PC-9 (cell line): ENCODE measurements at regions not wholly inside any gene's neighbourhood (a gene's known extent, or its start where the extent isn't known, plus 50 kb on each side); places are given as distances from the start of the nearest gene placed in this dataset.

ENCODE experiments used
- BruUV-seq: library from RNA; stranded (reverse); fragments of 400-500 nt; replicated peaks from 2 replicates; lab custom pipeline; 2021; lab: Mats Ljungman, UMichigan
- CTCF ChIA-PET: fragments of 300-600 bp; sonication (Branson Sonifier 250); formaldehyde crosslinking; loops from one replicate; lab custom pipeline; 2022; ENCODE audit warnings: antibody characterized with exemption; lab: Charles Lee
- POLR2A ChIA-PET: fragments of 300-600 bp; sonication (Branson Sonifier 250); formaldehyde crosslinking; loops from one replicate; lab custom pipeline; 2022; ENCODE audit warnings: antibody characterized with exemption; ENCODE audit not compliant: unreplicated experiment; lab: Charles Lee
- DNase-seq, 2 experiments: peaks; one replicate each; pipeline versions ENCODE4 v3.0.0 to v3.0.0-alpha.2; 2015 to 2022; ENCODE audit warnings: mixed read lengths in 1 of 2
- H2AFZ ChIP-seq: fragments of 200-600 bp; sonication (generic); 2 replicates; pipeline ENCODE4 v1.8.1; 2017; ENCODE audit warnings: antibody characterized with exemption
- H3F3A ChIP-seq: fragments of 200-600 bp; sonication (generic); 2 replicates; pipeline ENCODE4 v1.8.1; 2017; ENCODE audit warnings: antibody characterized with exemption, mild to moderate bottlenecking, low read depth; ENCODE audit not compliant: insufficient read depth
- H3K27ac ChIP-seq: fragments of 200-600 bp; sonication (generic); 2 replicates; pipeline ENCODE4 v1.6.1; 2016; ENCODE audit warnings: mixed run types
- H3K27me3 ChIP-seq: fragments of 200-600 bp; sonication (generic); 2 replicates; pipeline ENCODE4 v1.6.1; 2016; ENCODE audit warnings: low read depth, mixed run types; ENCODE audit not compliant: insufficient read depth
- H3K36me3 ChIP-seq: fragments of 200-600 bp; sonication (generic); 2 replicates; pipeline ENCODE4 v1.6.1; 2016; ENCODE audit warnings: low read depth, mixed run types
- H3K4me1 ChIP-seq: fragments of 200-600 bp; sonication (generic); replicated peaks from 2 replicates; pipeline ENCODE4 v1.6.1; 2016; ENCODE audit warnings: mixed run types; ENCODE audit not compliant: insufficient read depth
- H3K4me2 ChIP-seq: fragments of 200-600 bp; sonication (generic); 2 replicates; pipeline ENCODE4 v1.6.1; 2017; ENCODE audit warnings: mixed run types
- H3K4me3 ChIP-seq: fragments of 200-600 bp; sonication (generic); 2 replicates; pipeline ENCODE4 v1.6.1; 2016; ENCODE audit warnings: mixed run types
- H3K79me2 ChIP-seq: fragments of 200-600 bp; sonication (generic); 2 replicates; pipeline ENCODE4 v1.6.1; 2017; ENCODE audit warnings: low read depth, mixed run types
- H3K9me2 ChIP-seq: fragments of 200-600 bp; sonication (generic); 2 replicates; pipeline ENCODE4 v1.8.1; 2017; ENCODE audit warnings: mild to moderate bottlenecking; ENCODE audit not compliant: insufficient read depth
- H3K9me3 ChIP-seq: fragments of 200-600 bp; sonication (generic); 2 replicates; pipeline ENCODE4 v1.8.1; 2016; ENCODE audit warnings: low read depth; ENCODE audit not compliant: insufficient read depth
- H4K20me1 ChIP-seq: fragments of 200-600 bp; sonication (generic); 2 replicates; pipeline ENCODE4 v1.8.1; 2017; ENCODE audit not compliant: insufficient read depth
- CTCF ChIP-seq: fragments of 200-600 bp; sonication (generic); conservative IDR thresholded peaks from 2 replicates; pipeline ENCODE4 v1.6.1; 2017; ENCODE audit warnings: mixed run types, antibody characterized with exemption, mild to moderate bottlenecking, moderate library complexity
- EZH2 ChIP-seq: fragments of 200-600 bp; sonication (generic); IDR thresholded peaks from 2 replicates; pipeline ENCODE4 v1.8.0; 2017; ENCODE audit warnings: antibody characterized with exemption, low read depth
- intact Hi-C: fragments of 100-400 bp; cut with micrococcal nuclease; formaldehyde crosslinking; loops from one replicate; pipeline ENCODE4 v1.10.0; 2022; ENCODE audit not compliant: unreplicated experiment

- Histone ChIP-seq H2AFZ (no peak overlapping the region), H3F3A (no peaks in the 10 kb centered on the region; the same call in 1 of the 2 replicates), H3K79me2 (no peaks in the 10 kb centered on the region), H3K9me3 (no peaks in the 10 kb centered on the region), H3K4me2 (no peak overlapping the region), H4K20me1 (no peaks in the 10 kb centered on the region), H3K4me1 (peaks cover 23% of the 10 kb centered on the region), H3K36me3 (no peaks in the 10 kb centered on the region), H3K4me3 (no peak overlapping the region), H3K27ac (no peak overlapping the region), H3K27me3 (no peaks in the 10 kb centered on the region), H3K9me2 (no peaks in the 10 kb centered on the region)
- intact Hi-C loops, result no loop called here
- ChIA-PET CTCF (no interaction called here), POLR2A (interaction anchor here (0.6 kb wide), 1 partner anchor 17 kb away, joined by 4 read pairs; no protein-coding TSS in a partner anchor)
- TF ChIP-seq CTCF (no peak), EZH2 (no peak)
- BruUV-seq, result no TSS peak
- DNase-seq, result no peak
These were observed 82.6 kb upstream of the ARHGAP5 start for GRCh38 chr14:31994391-31995033.

- POLR2A ChIA-PET, result no interaction called here
These were observed 73.5 kb upstream of the ARHGAP5 start for GRCh38 chr14:32003585-32003984.

GRCh38 chr14:32004300-32004699 is 72.8 kb upstream of the ARHGAP5 start:
- peaks cover 32% of the 10 kb centered on the region for H3F3A ChIP-seq
- H3K36me3 ChIP-seq, result no peaks in the 10 kb centered on the region
- POLR2A ChIA-PET, result no interaction called here
- H4K20me1 ChIP-seq, result no peaks in the 10 kb centered on the region
- no peak for DNase-seq
- H3K9me3 ChIP-seq, result no peaks in the 10 kb centered on the region
- CTCF ChIA-PET, result no interaction called here
- H3K79me2 ChIP-seq, result no peaks in the 10 kb centered on the region
- no peak overlapping the region for H3K27ac ChIP-seq
- no peaks in the 10 kb centered on the region for H3K9me2 ChIP-seq
- H3K27me3 ChIP-seq, result no peaks in the 10 kb centered on the region
- no TSS peak for BruUV-seq
- no peak overlapping the region for H3K4me2 ChIP-seq
- no peak overlapping the region for H3K4me3 ChIP-seq
- TF ChIP-seq CTCF (no peak), EZH2 (no peak)
- intact Hi-C loops, result no loop called here
- peaks cover 44% of the 10 kb centered on the region for H3K4me1 ChIP-seq
- no peak overlapping the region for H2AFZ ChIP-seq

More at GRCh38 chr14:32003585-32003984, 73.5 kb upstream of the ARHGAP5 start:
- no peak for DNase-seq
- Histone ChIP-seq H3K4me1 (peaks cover 41% of the 10 kb centered on the region), H3K36me3 (no peaks in the 10 kb centered on the region), H3F3A (peaks cover 31% of the 10 kb centered on the region), H3K9me2 (no peaks in the 10 kb centered on the region), H3K4me3 (no peak overlapping the region), H3K27ac (no peak overlapping the region), H3K9me3 (no peaks in the 10 kb centered on the region), H2AFZ (no peak overlapping the region), H3K4me2 (no peak overlapping the region), H3K27me3 (no peaks in the 10 kb centered on the region), H3K79me2 (no peaks in the 10 kb centered on the region), H4K20me1 (no peaks in the 10 kb centered on the region)
- TF ChIP-seq CTCF (no peak), EZH2 (no peak)
- BruUV-seq, result no TSS peak
- CTCF ChIA-PET, result no interaction called here
- intact Hi-C loops, result no loop called here
